ENCODE measurements at regions not wholly inside any gene's neighbourhood (a gene's known extent, or its start where the extent isn't known, plus 50 kb on each side); places are given as distances from the start of the nearest gene placed in this dataset.

DNA sequence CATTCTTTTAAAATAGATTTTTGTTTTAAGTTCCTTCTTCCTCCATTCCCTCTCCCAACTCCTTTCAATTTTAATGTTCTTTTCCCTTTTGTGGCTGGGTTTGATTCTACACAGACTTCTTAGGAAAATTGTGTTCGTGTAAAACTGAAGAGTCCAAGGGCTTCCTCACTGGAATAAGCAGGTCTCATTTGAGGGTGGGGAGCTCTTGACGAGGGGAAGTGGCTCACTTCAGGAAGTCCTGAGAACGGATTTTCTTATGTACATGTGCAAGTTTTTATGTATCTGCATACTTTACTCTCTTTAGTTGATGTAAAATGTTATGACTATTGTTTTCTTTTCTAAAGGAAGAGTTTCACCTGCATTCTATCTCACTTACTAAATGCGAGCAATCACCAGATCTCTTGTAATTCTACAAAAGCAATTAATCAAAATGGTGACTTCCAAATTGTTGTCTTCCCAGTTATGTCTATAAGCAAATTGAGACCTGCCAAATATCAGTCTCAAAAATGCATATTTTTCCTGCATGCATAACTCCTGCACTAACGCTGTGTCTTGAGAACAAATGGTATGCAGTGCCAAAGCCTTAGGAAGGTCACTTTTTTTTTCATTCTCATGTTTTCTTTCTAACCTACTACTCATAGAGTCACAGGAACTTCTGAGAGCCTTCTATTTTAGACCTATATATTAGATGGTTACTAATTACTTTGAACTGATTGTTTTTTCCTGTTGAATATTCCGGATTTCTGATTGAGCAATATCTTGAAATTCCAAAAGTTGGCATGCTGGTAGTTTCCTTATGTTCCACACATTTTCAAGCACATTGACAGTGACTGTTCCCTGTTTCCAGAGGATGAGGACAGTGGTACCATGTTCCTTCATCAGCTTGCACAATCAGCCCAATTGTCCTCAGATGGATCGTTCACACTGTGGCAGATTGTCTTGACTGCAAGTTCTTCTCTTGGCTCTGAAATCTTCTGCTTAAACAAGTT lies 251.9 kb upstream of the PRDM1 start:
- TF ChIP-seq, protein P1, sequence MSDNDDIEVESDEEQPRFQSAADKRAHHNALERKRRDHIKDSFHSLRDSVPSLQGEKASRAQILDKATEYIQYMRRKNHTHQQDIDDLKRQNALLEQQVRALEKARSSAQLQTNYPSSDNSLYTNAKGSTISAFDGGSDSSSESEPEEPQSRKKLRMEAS (IDR thresholded peaks at IDR 0.05; ENCODE audit: insufficient read depth, insufficient read length) = no peak
- TF ChIP-seq GATA2 (IDR thresholded peaks at IDR 0.05; ENCODE audit: insufficient read depth, insufficient read length, low read depth, low read length) (no peak), EZH2 (IDR thresholded peaks at IDR 0.05; ENCODE audit: borderline replicate concordance, low read depth, low read length, severe bottlenecking) (no peak), POLR2A (IDR thresholded peaks at IDR 0.05; ENCODE audit: low read depth, low read length) (no peak)
- TF ChIP-seq, protein P2, sequence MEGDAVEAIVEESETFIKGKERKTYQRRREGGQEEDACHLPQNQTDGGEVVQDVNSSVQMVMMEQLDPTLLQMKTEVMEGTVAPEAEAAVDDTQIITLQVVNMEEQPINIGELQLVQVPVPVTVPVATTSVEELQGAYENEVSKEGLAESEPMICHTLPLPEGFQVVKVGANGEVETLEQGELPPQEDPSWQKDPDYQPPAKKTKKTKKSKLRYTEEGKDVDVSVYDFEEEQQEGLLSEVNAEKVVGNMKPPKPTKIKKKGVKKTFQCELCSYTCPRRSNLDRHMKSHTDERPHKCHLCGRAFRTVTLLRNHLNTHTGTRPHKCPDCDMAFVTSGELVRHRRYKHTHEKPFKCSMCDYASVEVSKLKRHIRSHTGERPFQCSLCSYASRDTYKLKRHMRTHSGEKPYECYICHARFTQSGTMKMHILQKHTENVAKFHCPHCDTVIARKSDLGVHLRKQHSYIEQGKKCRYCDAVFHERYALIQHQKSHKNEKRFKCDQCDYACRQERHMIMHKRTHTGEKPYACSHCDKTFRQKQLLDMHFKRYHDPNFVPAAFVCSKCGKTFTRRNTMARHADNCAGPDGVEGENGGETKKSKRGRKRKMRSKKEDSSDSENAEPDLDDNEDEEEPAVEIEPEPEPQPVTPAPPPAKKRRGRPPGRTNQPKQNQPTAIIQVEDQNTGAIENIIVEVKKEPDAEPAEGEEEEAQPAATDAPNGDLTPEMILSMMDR (IDR thresholded peaks at IDR 0.05; ENCODE audit: extremely low read depth in 1 of 2, insufficient read depth in 1 of 2, low read depth in 1 of 2, low read length in 2 of 2) = no peak
